ENCODE measurements at regions not wholly inside any gene's neighbourhood (a gene's known extent, or its start where the extent isn't known, plus 50 kb on each side); places are given as distances from the start of the nearest gene placed in this dataset.
"Not testable (repeated sequence)": the region's sequence is repeated elsewhere in the genome, so short reads cannot be mapped to it uniquely, and the experiment has no call there.

GRCh38 chr2:242085024-242085674, 215.6 kb downstream of the RTP5 start:
- not testable (repeated sequence) for H3K9ac ChIP-seq (ENCODE audit: low read depth, low read length); H3K4me1 ChIP-seq (ENCODE audit: control insufficient read depth, insufficient read depth, low read length)

GRCh38 chr2:242085941-242086621, 216.6 kb downstream of the RTP5 start:
- Histone ChIP-seq H3K4me1 (ENCODE audit: control insufficient read depth, insufficient read depth, low read length) (no peaks in the 10 kb centered on the region), H3K27me3 (ENCODE audit: control insufficient read depth, insufficient read depth, low read length) (peaks cover 23% of the 10 kb centered on the region), H3K4me3 (ENCODE audit: low read depth, low read length) (no peak overlapping the region), H3K9me3 (ENCODE audit: control insufficient read depth, insufficient read depth, low read length) (no peaks in the 10 kb centered on the region), H3K9ac (ENCODE audit: low read depth, low read length) (no peak overlapping the region), H3K36me3 (ENCODE audit: control insufficient read depth, insufficient read depth, low read length) (no peaks in the 10 kb centered on the region)

More at GRCh38 chr2:242085024-242085674, 215.6 kb downstream of the RTP5 start:
- H3K4me3 ChIP-seq (ENCODE audit: low read depth, low read length); H3K36me3 ChIP-seq (ENCODE audit: control insufficient read depth, insufficient read depth, low read length); H3K9me3 ChIP-seq (ENCODE audit: control insufficient read depth, insufficient read depth, low read length): not testable (repeated sequence)
- peaks cover 22% of the 10 kb centered on the region for H3K27me3 ChIP-seq (ENCODE audit: control insufficient read depth, insufficient read depth, low read length)

- not testable (repeated sequence) for H3K9ac ChIP-seq (ENCODE audit: low read depth, low read length); H3K9me3 ChIP-seq (ENCODE audit: control insufficient read depth, insufficient read depth, low read length); H3K36me3 ChIP-seq (ENCODE audit: control insufficient read depth, insufficient read depth, low read length); H3K4me1 ChIP-seq (ENCODE audit: control insufficient read depth, insufficient read depth, low read length)
- Histone ChIP-seq H3K27me3 (ENCODE audit: control insufficient read depth, insufficient read depth, low read length) (peaks cover 27% of the 10 kb centered on the region), H3K4me3 (ENCODE audit: low read depth, low read length) (peak overlapping the region; percentile 54)
Observed at GRCh38 chr2:242088044-242088443, 218.5 kb downstream of the RTP5 start.

GRCh38 chr2:242088471-242089212, 219.1 kb downstream of the RTP5 start:
- no peaks in the 10 kb centered on the region for H3K9me3 ChIP-seq (ENCODE audit: control insufficient read depth, insufficient read depth, low read length)
- H3K9ac ChIP-seq (ENCODE audit: low read depth, low read length), result no peak overlapping the region
- peak overlapping the region; percentile 39 for H3K4me3 ChIP-seq (ENCODE audit: low read depth, low read length)
- H3K36me3 ChIP-seq (ENCODE audit: control insufficient read depth, insufficient read depth, low read length), result no peaks in the 10 kb centered on the region
- no peaks in the 10 kb centered on the region for H3K4me1 ChIP-seq (ENCODE audit: control insufficient read depth, insufficient read depth, low read length)
- peaks cover 27% of the 10 kb centered on the region for H3K27me3 ChIP-seq (ENCODE audit: control insufficient read depth, insufficient read depth, low read length)

GRCh38 chr2:242089213-242089549, 219.7 kb downstream of the RTP5 start:
- H3K4me3 ChIP-seq (ENCODE audit: low read depth, low read length), result peak overlapping the region; percentile 22
- H3K27me3 ChIP-seq (ENCODE audit: control insufficient read depth, insufficient read depth, low read length), result peaks cover 27% of the 10 kb centered on the region
- not testable (repeated sequence) for H3K36me3 ChIP-seq (ENCODE audit: control insufficient read depth, insufficient read depth, low read length); H3K9ac ChIP-seq (ENCODE audit: low read depth, low read length); H3K9me3 ChIP-seq (ENCODE audit: control insufficient read depth, insufficient read depth, low read length); H3K4me1 ChIP-seq (ENCODE audit: control insufficient read depth, insufficient read depth, low read length)

- not testable (repeated sequence) for H3K27me3 ChIP-seq (ENCODE audit: control insufficient read depth, insufficient read depth, low read length); H3K9ac ChIP-seq (ENCODE audit: low read depth, low read length); H3K4me3 ChIP-seq (ENCODE audit: low read depth, low read length); H3K4me1 ChIP-seq (ENCODE audit: control insufficient read depth, insufficient read depth, low read length); H3K9me3 ChIP-seq (ENCODE audit: control insufficient read depth, insufficient read depth, low read length); H3K36me3 ChIP-seq (ENCODE audit: control insufficient read depth, insufficient read depth, low read length)
Observed at GRCh38 chr2:242097278-242097677, 227.7 kb downstream of the RTP5 start.

GRCh38 chr2:242098034-242098433, 228.5 kb downstream of the RTP5 start:
- H3K4me3 ChIP-seq (ENCODE audit: low read depth, low read length), result no peak overlapping the region
- no peaks in the 10 kb centered on the region for H3K27me3 ChIP-seq (ENCODE audit: control insufficient read depth, insufficient read depth, low read length)
- no peaks in the 10 kb centered on the region for H3K9me3 ChIP-seq (ENCODE audit: control insufficient read depth, insufficient read depth, low read length)
- H3K4me1 ChIP-seq (ENCODE audit: control insufficient read depth, insufficient read depth, low read length), result no peaks in the 10 kb centered on the region
- peaks cover 2% of the 10 kb centered on the region for H3K36me3 ChIP-seq (ENCODE audit: control insufficient read depth, insufficient read depth, low read length)
- H3K9ac ChIP-seq (ENCODE audit: low read depth, low read length), result no peak overlapping the region

GRCh38 chr2:242098445-242099128, 229.1 kb downstream of the RTP5 start:
- Histone ChIP-seq H3K27me3 (ENCODE audit: control insufficient read depth, insufficient read depth, low read length) (no peaks in the 10 kb centered on the region), H3K4me1 (ENCODE audit: control insufficient read depth, insufficient read depth, low read length) (no peaks in the 10 kb centered on the region), H3K9ac (ENCODE audit: low read depth, low read length) (no peak overlapping the region), H3K9me3 (ENCODE audit: control insufficient read depth, insufficient read depth, low read length) (no peaks in the 10 kb centered on the region), H3K4me3 (ENCODE audit: low read depth, low read length) (no peak overlapping the region), H3K36me3 (ENCODE audit: control insufficient read depth, insufficient read depth, low read length) (peaks cover 2% of the 10 kb centered on the region)

- H3K36me3 ChIP-seq (ENCODE audit: control insufficient read depth, insufficient read depth, low read length); H3K4me1 ChIP-seq (ENCODE audit: control insufficient read depth, insufficient read depth, low read length); H3K4me3 ChIP-seq (ENCODE audit: low read depth, low read length); H3K27me3 ChIP-seq (ENCODE audit: control insufficient read depth, insufficient read depth, low read length); H3K9me3 ChIP-seq (ENCODE audit: control insufficient read depth, insufficient read depth, low read length); H3K9ac ChIP-seq (ENCODE audit: low read depth, low read length): not testable (repeated sequence)
Observed at GRCh38 chr2:242103093-242103492, 233.6 kb downstream of the RTP5 start.

- H3K4me3 ChIP-seq (ENCODE audit: low read depth, low read length); H3K36me3 ChIP-seq (ENCODE audit: control insufficient read depth, insufficient read depth, low read length); H3K27me3 ChIP-seq (ENCODE audit: control insufficient read depth, insufficient read depth, low read length); H3K4me1 ChIP-seq (ENCODE audit: control insufficient read depth, insufficient read depth, low read length); H3K9ac ChIP-seq (ENCODE audit: low read depth, low read length); H3K9me3 ChIP-seq (ENCODE audit: control insufficient read depth, insufficient read depth, low read length): not testable (repeated sequence)
Observed at GRCh38 chr2:242104202-242104956, 234.8 kb downstream of the RTP5 start.

- H3K27me3 ChIP-seq (ENCODE audit: control insufficient read depth, insufficient read depth, low read length); H3K36me3 ChIP-seq (ENCODE audit: control insufficient read depth, insufficient read depth, low read length); H3K9me3 ChIP-seq (ENCODE audit: control insufficient read depth, insufficient read depth, low read length); H3K4me3 ChIP-seq (ENCODE audit: low read depth, low read length); H3K9ac ChIP-seq (ENCODE audit: low read depth, low read length); H3K4me1 ChIP-seq (ENCODE audit: control insufficient read depth, insufficient read depth, low read length): not testable (repeated sequence)
Observed at GRCh38 chr2:242107065-242107464, 237.5 kb downstream of the RTP5 start.
